ENCODE measurements at regions not wholly inside any gene's neighbourhood (a gene's known extent, or its start where the extent isn't known, plus 50 kb on each side); places are given as distances from the start of the nearest gene placed in this dataset.
"Not testable (repeated sequence)": the region's sequence is repeated elsewhere in the genome, so short reads cannot be mapped to it uniquely, and the experiment has no call there.

DNA sequence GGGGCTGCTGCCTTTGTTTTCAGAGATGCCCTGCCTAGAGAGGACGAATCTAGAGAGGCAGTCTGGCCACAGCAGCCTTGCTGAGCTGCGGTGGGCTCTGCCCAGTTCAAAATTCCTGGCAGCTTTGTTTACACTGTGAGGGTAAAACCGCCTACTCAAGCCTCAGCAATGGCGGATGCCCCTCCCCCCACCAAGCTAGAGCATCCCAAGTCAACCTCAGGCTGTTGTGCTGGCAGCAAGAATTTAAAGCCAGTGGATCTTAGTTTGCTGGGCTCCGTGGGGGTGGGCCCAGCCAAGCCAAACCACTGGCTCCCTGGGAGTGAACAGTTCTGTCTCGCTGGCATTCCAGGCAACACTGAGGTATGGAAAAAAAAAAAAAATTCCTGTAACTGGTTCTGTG lies 970.9 kb downstream of the TBC1D32 start:
- Histone ChIP-seq H3K27ac (ENCODE audit: low read depth, low read length, poor library complexity, severe bottlenecking) (no peak overlapping the region), H3K9me3 (ENCODE audit: low read length) (no peaks in the 10 kb centered on the region), H3K9me2 (ENCODE audit: insufficient read depth, low read length) (no peaks in the 10 kb centered on the region), H3K36me3 (ENCODE audit: insufficient read depth, low read length) (no peaks in the 10 kb centered on the region), H3K4me2 (ENCODE audit: low read length) (no peak overlapping the region), H4K20me1 (ENCODE audit: insufficient read depth, low read length) (no peaks in the 10 kb centered on the region), H3K4me1 (ENCODE audit: insufficient read depth, low read length, poor library complexity, severe bottlenecking) (no peaks in the 10 kb centered on the region), H3K79me2 (ENCODE audit: insufficient read depth, low read depth, low read length) (no peaks in the 10 kb centered on the region), H2AFZ (ENCODE audit: low read length) (no peak overlapping the region), H3K4me3 (ENCODE audit: low read depth, low read length, poor library complexity, severe bottlenecking) (no peak overlapping the region)
- BruUV-seq (replicated peaks): no TSS peak
- TF ChIP-seq, protein P1, sequence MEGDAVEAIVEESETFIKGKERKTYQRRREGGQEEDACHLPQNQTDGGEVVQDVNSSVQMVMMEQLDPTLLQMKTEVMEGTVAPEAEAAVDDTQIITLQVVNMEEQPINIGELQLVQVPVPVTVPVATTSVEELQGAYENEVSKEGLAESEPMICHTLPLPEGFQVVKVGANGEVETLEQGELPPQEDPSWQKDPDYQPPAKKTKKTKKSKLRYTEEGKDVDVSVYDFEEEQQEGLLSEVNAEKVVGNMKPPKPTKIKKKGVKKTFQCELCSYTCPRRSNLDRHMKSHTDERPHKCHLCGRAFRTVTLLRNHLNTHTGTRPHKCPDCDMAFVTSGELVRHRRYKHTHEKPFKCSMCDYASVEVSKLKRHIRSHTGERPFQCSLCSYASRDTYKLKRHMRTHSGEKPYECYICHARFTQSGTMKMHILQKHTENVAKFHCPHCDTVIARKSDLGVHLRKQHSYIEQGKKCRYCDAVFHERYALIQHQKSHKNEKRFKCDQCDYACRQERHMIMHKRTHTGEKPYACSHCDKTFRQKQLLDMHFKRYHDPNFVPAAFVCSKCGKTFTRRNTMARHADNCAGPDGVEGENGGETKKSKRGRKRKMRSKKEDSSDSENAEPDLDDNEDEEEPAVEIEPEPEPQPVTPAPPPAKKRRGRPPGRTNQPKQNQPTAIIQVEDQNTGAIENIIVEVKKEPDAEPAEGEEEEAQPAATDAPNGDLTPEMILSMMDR (conservative IDR thresholded peaks at IDR 0.05; ENCODE audit: low read length): no peak
- no peak for TF ChIP-seq EZH2phosphoT487 (IDR thresholded peaks at IDR 0.05; ENCODE audit: borderline replicate concordance, low read depth, low read length)
- POLR2A ChIA-PET: no interaction called here
- intact Hi-C loops (cut with micrococcal nuclease; ENCODE audit: unreplicated experiment): no loop called here
- CTCF ChIA-PET (ENCODE audit: unreplicated experiment): no interaction called here
- DNase-seq (ENCODE audit: low spot score): no peak

DNA sequence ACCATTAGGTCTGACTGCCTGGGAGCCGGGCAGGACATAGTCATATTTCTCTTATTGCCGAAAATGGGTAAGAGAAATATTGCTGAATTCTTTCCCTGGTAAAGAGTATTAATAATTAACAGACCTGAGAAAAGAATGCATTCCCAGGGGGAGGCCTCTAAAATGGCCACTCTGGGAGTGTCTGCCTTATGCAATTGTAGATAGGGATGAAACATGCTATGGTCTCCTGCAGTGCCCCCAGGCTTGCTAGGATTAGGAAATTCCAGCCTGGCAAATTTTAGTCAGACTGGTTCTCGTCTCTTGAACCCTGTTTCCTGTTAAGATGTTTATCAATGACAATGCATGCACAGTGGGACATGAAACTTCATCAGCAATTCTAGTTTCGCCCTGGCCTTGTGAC lies 975.7 kb downstream of the TBC1D32 start:
- BruUV-seq (replicated peaks); H3K4me2 ChIP-seq (ENCODE audit: low read length); intact Hi-C loops (cut with micrococcal nuclease; ENCODE audit: unreplicated experiment); CTCF ChIA-PET (ENCODE audit: unreplicated experiment); H3K27ac ChIP-seq (ENCODE audit: low read depth, low read length, poor library complexity, severe bottlenecking); H3K9me3 ChIP-seq (ENCODE audit: low read length); H4K20me1 ChIP-seq (ENCODE audit: insufficient read depth, low read length); H3K9me2 ChIP-seq (ENCODE audit: insufficient read depth, low read length); DNase-seq (ENCODE audit: low spot score); H3K36me3 ChIP-seq (ENCODE audit: insufficient read depth, low read length); H3K4me3 ChIP-seq (ENCODE audit: low read depth, low read length, poor library complexity, severe bottlenecking); H3K4me1 ChIP-seq (ENCODE audit: insufficient read depth, low read length, poor library complexity, severe bottlenecking); POLR2A ChIA-PET; H2AFZ ChIP-seq (ENCODE audit: low read length); H3K79me2 ChIP-seq (ENCODE audit: insufficient read depth, low read depth, low read length): not testable (repeated sequence)

DNA sequence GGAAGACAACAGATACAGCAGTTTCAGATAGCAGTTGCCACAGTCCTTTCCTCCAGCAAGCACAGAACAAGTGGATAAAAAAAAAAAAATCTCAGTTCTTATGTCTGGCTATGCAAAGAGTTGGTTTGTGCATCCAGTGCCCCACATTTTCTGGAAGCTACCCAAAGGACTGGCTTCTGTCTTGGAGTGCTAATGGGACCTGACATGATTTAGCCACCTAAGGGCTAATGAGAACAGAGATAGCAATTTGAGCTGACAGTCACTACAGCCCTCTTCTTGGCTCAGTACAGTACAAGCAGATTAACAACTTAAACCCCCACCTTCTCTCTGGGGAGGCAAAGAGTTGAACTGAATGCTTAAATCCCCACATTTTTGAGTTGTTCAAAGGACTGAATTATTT lies 976.8 kb downstream of the TBC1D32 start:
- no peaks in the 10 kb centered on the region for H4K20me1 ChIP-seq (ENCODE audit: insufficient read depth, low read length)
- H3K9me2 ChIP-seq (ENCODE audit: insufficient read depth, low read length): no peaks in the 10 kb centered on the region
- POLR2A ChIA-PET: no interaction called here
- H3K9me3 ChIP-seq (ENCODE audit: low read length): no peaks in the 10 kb centered on the region
- no peak overlapping the region for H2AFZ ChIP-seq (ENCODE audit: low read length)
- no peak overlapping the region for H3K27ac ChIP-seq (ENCODE audit: low read depth, low read length, poor library complexity, severe bottlenecking)
- BruUV-seq (replicated peaks): no TSS peak
- no peak overlapping the region for H3K4me2 ChIP-seq (ENCODE audit: low read length)
- H3K36me3 ChIP-seq (ENCODE audit: insufficient read depth, low read length): no peaks in the 10 kb centered on the region
- CTCF ChIA-PET (ENCODE audit: unreplicated experiment): no interaction called here
- H3K4me1 ChIP-seq (ENCODE audit: insufficient read depth, low read length, poor library complexity, severe bottlenecking): no peaks in the 10 kb centered on the region
- no peak for DNase-seq (ENCODE audit: low spot score)
- TF ChIP-seq, protein P1 (conservative IDR thresholded peaks at IDR 0.05; ENCODE audit: low read length): no peak
- TF ChIP-seq EZH2phosphoT487 (IDR thresholded peaks at IDR 0.05; ENCODE audit: borderline replicate concordance, low read depth, low read length): no peak
- H3K79me2 ChIP-seq (ENCODE audit: insufficient read depth, low read depth, low read length): no peaks in the 10 kb centered on the region
- H3K4me3 ChIP-seq (ENCODE audit: low read depth, low read length, poor library complexity, severe bottlenecking): no peak overlapping the region
- intact Hi-C loops (cut with micrococcal nuclease; ENCODE audit: unreplicated experiment): no loop called here
